IPS-NIHi7 (cell line): ENCODE measurements at regions not wholly inside any gene's neighbourhood (a gene's known extent, or its start where the extent isn't known, plus 50 kb on each side); places are given as distances from the start of the nearest gene placed in this dataset.
"Not testable (repeated sequence)": the region's sequence is repeated elsewhere in the genome, so short reads cannot be mapped to it uniquely, and the experiment has no call there.

Experiments
- DNase-seq: peaks from one replicate; pipeline ENCODE4 v3.0.0; 2012; ENCODE audit warnings: mixed read lengths; ENCODE audit errors: extremely low spot score

GRCh38 chr12:58645946-58646345 lies 274.4 kb downstream of the LRIG3 start:
- no peak for DNase-seq

GRCh38 chr12:58647495-58647894 lies 272.8 kb downstream of the LRIG3 start:
- DNase-seq: no peak

GRCh38 chr12:58648176-58648575 lies 272.1 kb downstream of the LRIG3 start:
- no peak for DNase-seq

- no peak for DNase-seq
Observed at GRCh38 chr12:58651850-58652249, 268.5 kb downstream of the LRIG3 start.

- no peak for DNase-seq
Observed at GRCh38 chr12:58654021-58654420, 266.3 kb downstream of the LRIG3 start.

- DNase-seq: no peak
Observed at GRCh38 chr12:58655375-58655774, 264.9 kb downstream of the LRIG3 start.

- DNase-seq: no peak
Observed at GRCh38 chr12:58656254-58657009, 263.9 kb downstream of the LRIG3 start.

- DNase-seq: no peak
Observed at GRCh38 chr12:58657190-58657589, 263.1 kb downstream of the LRIG3 start.

GRCh38 chr12:58665375-58665774 lies 254.9 kb downstream of the LRIG3 start:
- DNase-seq: no peak

GRCh38 chr12:58668233-58668632 lies 252.1 kb downstream of the LRIG3 start:
- DNase-seq: no peak

GRCh38 chr12:58668871-58669270 lies 251.4 kb downstream of the LRIG3 start:
- no peak for DNase-seq

GRCh38 chr12:58670623-58671022 lies 249.7 kb downstream of the LRIG3 start:
- peak; percentile 30 for DNase-seq

GRCh38 chr12:58671196-58671595 lies 249.1 kb downstream of the LRIG3 start:
- DNase-seq: no peak

GRCh38 chr12:58673021-58673420 lies 247.3 kb downstream of the LRIG3 start:
- no peak for DNase-seq

GRCh38 chr12:58677833-58678232 lies 242.5 kb downstream of the LRIG3 start:
- not testable (repeated sequence) for DNase-seq

GRCh38 chr12:58678753-58679152 lies 241.6 kb downstream of the LRIG3 start:
- no peak for DNase-seq

- no peak for DNase-seq
Observed at GRCh38 chr12:58681730-58682129, 238.6 kb downstream of the LRIG3 start.

GRCh38 chr12:58695263-58695662 lies 225.0 kb downstream of the LRIG3 start:
- DNase-seq: no peak

- DNase-seq: no peak
Observed at GRCh38 chr12:58701536-58701935, 218.8 kb downstream of the LRIG3 start.

- DNase-seq: no peak
Observed at GRCh38 chr12:58703866-58704265, 216.4 kb downstream of the LRIG3 start.

- not testable (repeated sequence) for DNase-seq
Observed at GRCh38 chr12:58704770-58705169, 215.5 kb downstream of the LRIG3 start.

GRCh38 chr12:58710901-58711300 lies 209.4 kb downstream of the LRIG3 start:
- no peak for DNase-seq

- no peak for DNase-seq
Observed at GRCh38 chr12:58711974-58712373, 208.3 kb downstream of the LRIG3 start.

GRCh38 chr12:58712976-58713375 lies 207.3 kb downstream of the LRIG3 start:
- DNase-seq: no peak
